ENCODE measurements at regions not wholly inside any gene's neighbourhood (a gene's known extent, or its start where the extent isn't known, plus 50 kb on each side); places are given as distances from the start of the nearest gene placed in this dataset.
A peak's percentile ranks its signal among the peaks of the same experiment; 100 is the strongest.
"Not testable (repeated sequence)": the region's sequence is repeated elsewhere in the genome, so short reads cannot be mapped to it uniquely, and the experiment has no call there.

DNA sequence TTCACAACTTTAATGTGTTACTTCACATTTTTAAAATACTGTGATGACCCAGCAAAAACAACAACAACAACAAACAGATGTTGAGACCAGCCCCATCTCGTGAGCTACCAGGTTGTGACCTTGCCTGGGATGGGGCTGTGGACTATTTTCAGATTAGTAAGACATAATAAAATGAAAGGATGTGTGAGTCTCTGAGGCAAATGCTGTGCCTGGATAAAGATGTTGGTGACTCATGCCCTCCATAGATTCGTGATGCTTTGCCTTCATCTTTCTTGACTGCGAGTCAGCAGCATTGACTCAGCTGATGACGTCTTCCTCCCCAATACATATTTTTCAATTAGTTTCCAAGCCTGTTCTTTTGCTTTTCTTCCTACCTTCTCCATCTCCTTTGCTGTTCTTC, 453.0 kb upstream of the CFAP20DC start:
- intact Hi-C loops (cut with DNase I) = no loop called here
- DNase-seq = peak in 1 of 7 donors; percentile 10
- Histone ChIP-seq H3K27ac (no peak overlapping the region), H3K36me3 (replicated peaks in 1 of 2) (no peaks in the 10 kb centered on the region), H3K4me1 (replicated peaks in 1 of 2) (no peaks in the 10 kb centered on the region), H3K4me3 (no peak overlapping the region), H3K9me3 (replicated peaks in 1 of 3) (no peaks in the 10 kb centered on the region), H3K27me3 (no peaks in the 10 kb centered on the region)
- WGBS, 4 donors = 36 to 47% (median 43%) methylated on average over 4 of the region's 4 CpGs
- no peak for TF ChIP-seq POLR2A (IDR thresholded peaks at IDR 0.05)
- TF ChIP-seq, protein P1, sequence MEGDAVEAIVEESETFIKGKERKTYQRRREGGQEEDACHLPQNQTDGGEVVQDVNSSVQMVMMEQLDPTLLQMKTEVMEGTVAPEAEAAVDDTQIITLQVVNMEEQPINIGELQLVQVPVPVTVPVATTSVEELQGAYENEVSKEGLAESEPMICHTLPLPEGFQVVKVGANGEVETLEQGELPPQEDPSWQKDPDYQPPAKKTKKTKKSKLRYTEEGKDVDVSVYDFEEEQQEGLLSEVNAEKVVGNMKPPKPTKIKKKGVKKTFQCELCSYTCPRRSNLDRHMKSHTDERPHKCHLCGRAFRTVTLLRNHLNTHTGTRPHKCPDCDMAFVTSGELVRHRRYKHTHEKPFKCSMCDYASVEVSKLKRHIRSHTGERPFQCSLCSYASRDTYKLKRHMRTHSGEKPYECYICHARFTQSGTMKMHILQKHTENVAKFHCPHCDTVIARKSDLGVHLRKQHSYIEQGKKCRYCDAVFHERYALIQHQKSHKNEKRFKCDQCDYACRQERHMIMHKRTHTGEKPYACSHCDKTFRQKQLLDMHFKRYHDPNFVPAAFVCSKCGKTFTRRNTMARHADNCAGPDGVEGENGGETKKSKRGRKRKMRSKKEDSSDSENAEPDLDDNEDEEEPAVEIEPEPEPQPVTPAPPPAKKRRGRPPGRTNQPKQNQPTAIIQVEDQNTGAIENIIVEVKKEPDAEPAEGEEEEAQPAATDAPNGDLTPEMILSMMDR (IDR thresholded peaks at IDR 0.05) = no peak

DNA sequence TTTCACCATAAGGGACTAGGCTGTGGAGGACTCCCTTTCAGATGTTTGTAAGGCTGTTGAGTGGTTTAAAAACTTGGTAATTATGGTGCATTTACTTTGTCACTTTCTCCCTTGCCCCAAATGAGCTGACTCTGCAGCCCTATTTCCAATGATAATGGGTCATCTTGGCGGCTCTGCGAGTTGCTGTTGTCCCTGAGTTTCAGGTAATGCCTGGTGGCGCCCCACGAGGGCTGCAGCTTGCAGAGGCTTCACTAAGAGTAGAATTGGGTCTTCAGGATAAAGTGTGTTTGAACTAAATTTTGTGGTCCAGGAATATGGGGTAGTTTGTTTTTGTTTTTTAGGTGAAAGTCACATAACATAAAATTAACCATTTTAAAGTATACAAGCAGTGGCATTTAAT, 450.1 kb upstream of the CFAP20DC start:
- no peaks in the 10 kb centered on the region for H3K36me3 ChIP-seq (replicated peaks in 1 of 2)
- no peaks in the 10 kb centered on the region for H3K9me3 ChIP-seq (replicated peaks in 1 of 3)
- H3K27ac ChIP-seq = no peak overlapping the region
- H3K4me1 ChIP-seq (replicated peaks in 1 of 2) = no peaks in the 10 kb centered on the region
- intact Hi-C loops (cut with DNase I) = no loop called here
- H3K4me3 ChIP-seq = no peak overlapping the region
- DNase-seq = no peak
- 87 to 91% (median 90%) methylated on average over 4 of the region's 4 CpGs for WGBS, 4 donors
- TF ChIP-seq POLR2A (IDR thresholded peaks at IDR 0.05) = no peak
- TF ChIP-seq, protein P1 (IDR thresholded peaks at IDR 0.05) = no peak
- H3K27me3 ChIP-seq = no peaks in the 10 kb centered on the region

DNA sequence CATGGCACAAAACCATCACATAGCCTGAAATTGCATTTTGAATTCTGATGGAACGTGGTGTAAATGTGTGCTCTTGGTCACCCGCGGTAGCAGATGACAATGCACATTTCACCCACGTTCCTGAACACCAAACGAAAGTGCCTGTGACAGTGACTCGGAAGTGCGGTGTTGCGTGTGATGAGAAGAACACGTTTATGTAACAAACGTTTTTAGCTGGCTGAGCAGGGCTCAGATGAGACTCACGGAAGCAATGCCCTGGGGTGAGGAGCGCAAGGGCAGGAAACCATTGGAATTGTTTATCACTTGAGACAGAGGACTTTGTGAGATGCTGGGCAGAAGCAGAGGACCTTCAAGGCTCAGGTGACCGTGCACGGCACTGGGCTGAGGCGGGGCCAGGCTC, 449.2 kb upstream of the CFAP20DC start:
- H3K4me1 ChIP-seq (replicated peaks in 1 of 2) = no peaks in the 10 kb centered on the region
- H3K4me3 ChIP-seq = no peak overlapping the region
- TF ChIP-seq, protein P1 (IDR thresholded peaks at IDR 0.05) = no peak
- no peak for TF ChIP-seq POLR2A (IDR thresholded peaks at IDR 0.05)
- no peak for DNase-seq
- H3K36me3 ChIP-seq (replicated peaks in 1 of 2) = no peaks in the 10 kb centered on the region
- no peaks in the 10 kb centered on the region for H3K27me3 ChIP-seq
- intact Hi-C loops (cut with DNase I) = no loop called here
- H3K27ac ChIP-seq = no peak overlapping the region
- no peaks in the 10 kb centered on the region for H3K9me3 ChIP-seq (replicated peaks in 1 of 3)
- WGBS, 4 donors = 80 to 90% (median 89%) methylated on average over 15 of the region's 15 CpGs

DNA sequence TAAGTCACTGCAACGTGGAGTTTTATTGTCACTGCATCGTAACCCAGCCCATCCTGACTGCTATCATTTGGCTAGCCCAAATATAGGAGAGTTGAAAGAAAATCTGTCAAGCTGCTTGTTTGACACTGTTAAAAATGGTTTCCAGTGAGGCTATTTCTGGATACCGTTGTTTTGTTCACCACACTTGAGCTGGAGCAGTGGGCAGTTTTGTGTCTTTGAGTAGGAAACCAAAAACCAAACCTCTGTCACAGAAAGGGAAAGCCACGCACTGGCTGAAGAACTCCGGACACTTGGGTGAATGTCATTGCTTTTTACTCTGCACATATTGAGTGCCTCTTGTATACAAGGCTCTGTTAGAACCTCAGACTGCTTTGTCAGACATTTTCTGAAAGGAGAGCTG, 446.4 kb upstream of the CFAP20DC start:
- no peaks in the 10 kb centered on the region for H3K36me3 ChIP-seq (replicated peaks in 1 of 2)
- no peaks in the 10 kb centered on the region for H3K9me3 ChIP-seq (replicated peaks in 1 of 3)
- H3K27ac ChIP-seq = no peak overlapping the region
- no peaks in the 10 kb centered on the region for H3K4me1 ChIP-seq (replicated peaks in 1 of 2)
- no peak for DNase-seq
- 83 to 89% (median 85%) methylated on average over 5 of the region's 5 CpGs for whole genome bisulfite sequencing, 4 donors
- no peak for TF ChIP-seq POLR2A (IDR thresholded peaks at IDR 0.05)
- TF ChIP-seq, protein P1 (IDR thresholded peaks at IDR 0.05) = no peak
- no peaks in the 10 kb centered on the region for H3K27me3 ChIP-seq
- intact Hi-C loops (cut with DNase I) = no loop called here
- H3K4me3 ChIP-seq = no peak overlapping the region

DNA sequence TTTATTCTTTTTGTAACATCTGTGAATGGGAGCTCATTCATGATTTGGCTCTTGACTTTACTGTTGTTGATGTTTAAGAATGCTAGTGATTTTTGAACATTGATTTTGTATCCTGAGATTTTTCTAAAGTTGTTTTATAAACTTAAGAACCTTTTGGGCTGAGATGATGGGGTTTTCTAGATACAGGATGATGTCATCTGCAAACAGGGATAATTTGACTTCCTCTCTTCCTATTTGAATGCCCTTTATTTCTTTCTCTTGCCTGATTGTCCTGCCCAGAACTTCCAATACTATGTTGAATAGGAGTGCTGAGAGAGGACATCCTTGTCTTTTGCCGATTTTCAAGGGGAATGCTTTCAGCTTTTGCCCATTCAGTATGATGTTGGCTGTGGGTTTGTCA, 445.1 kb upstream of the CFAP20DC start:
- H3K36me3 ChIP-seq (replicated peaks in 1 of 2); DNase-seq; H3K4me1 ChIP-seq (replicated peaks in 1 of 2); H3K27me3 ChIP-seq; intact Hi-C loops (cut with DNase I); H3K4me3 ChIP-seq; H3K27ac ChIP-seq; H3K9me3 ChIP-seq (replicated peaks in 1 of 3): not testable (repeated sequence)
- WGBS, 4 donors = 64 to 87% (median 74%) methylated on average over 1 of the region's 1 CpG
